Karpas-422 (cell line): ENCODE measurements at regions not wholly inside any gene's neighbourhood (a gene's known extent, or its start where the extent isn't known, plus 50 kb on each side); places are given as distances from the start of the nearest gene placed in this dataset.

Source experiments
- DNase-seq: peaks from one replicate; pipeline ENCODE4 v3.0.0-alpha.2; 2015
- H2AFZ ChIP-seq: fragments of 200-600 bp; sonication (generic); 2 replicates; pipeline ENCODE4 v1.6.1; 2014; ENCODE audit warnings: antibody characterized with exemption, low read length, mixed read lengths
- H3K27ac ChIP-seq: fragments of 200-600 bp; sonication (generic); 2 replicates; pipeline ENCODE4 v1.5.1; 2014; ENCODE audit warnings: mild to moderate bottlenecking, low read length, moderate library complexity
- H3K27me3 ChIP-seq: fragments of 200-600 bp; sonication (generic); 2 replicates; pipeline ENCODE4 v1.6.1; 2014; ENCODE audit warnings: low read length, mixed read lengths
- H3K36me3 ChIP-seq: fragments of 200-600 bp; sonication (generic); 2 replicates; pipeline ENCODE4 v1.6.1; 2014; ENCODE audit warnings: low read length, mixed read lengths; ENCODE audit not compliant: insufficient read depth
- H3K4me1 ChIP-seq: fragments of 200-600 bp; sonication (generic); 2 replicates; pipeline ENCODE4 v1.6.1; 2014; ENCODE audit warnings: mild to moderate bottlenecking, low read length, mixed read lengths
- H3K4me2 ChIP-seq: fragments of 200-600 bp; sonication (generic); 2 replicates; pipeline ENCODE4 v1.6.1; 2014; ENCODE audit warnings: low read length, low read depth, mild to moderate bottlenecking; ENCODE audit not compliant: poor library complexity, severe bottlenecking
- H3K4me3 ChIP-seq: fragments of 200-600 bp; sonication (generic); 2 replicates; pipeline ENCODE4 v1.5.1; 2014; ENCODE audit warnings: mild to moderate bottlenecking, antibody characterized with exemption, low read length, mixed read lengths
- H3K79me2 ChIP-seq: fragments of 200-600 bp; sonication (generic); 2 replicates; pipeline ENCODE4 v1.6.1; 2014; ENCODE audit warnings: mild to moderate bottlenecking, low read length, mixed read lengths
- H3K9ac ChIP-seq: fragments of 200-600 bp; sonication (generic); 2 replicates; pipeline ENCODE4 v1.6.0; 2014; ENCODE audit warnings: low read length
- H3K9me2 ChIP-seq: fragments of 200-600 bp; sonication (generic), shearing (Covaris generic); replicated peaks from 2 replicates; pipeline ENCODE4 v1.6.0; 2014; ENCODE audit warnings: mild to moderate bottlenecking, low read length, moderate library complexity; ENCODE audit not compliant: insufficient read depth
- H3K9me3 ChIP-seq: fragments of 300-700, 200-600 bp; sonication (generic); 2 replicates; pipeline ENCODE4 v1.6.1; 2014; ENCODE audit warnings: low read length, mixed read lengths
- H4K20me1 ChIP-seq: fragments of 200-600 bp; sonication (generic); 2 replicates; pipeline ENCODE4 v1.6.1; 2014; ENCODE audit warnings: mild to moderate bottlenecking, antibody characterized with exemption, low read length, low read depth; ENCODE audit not compliant: insufficient read depth

DNA sequence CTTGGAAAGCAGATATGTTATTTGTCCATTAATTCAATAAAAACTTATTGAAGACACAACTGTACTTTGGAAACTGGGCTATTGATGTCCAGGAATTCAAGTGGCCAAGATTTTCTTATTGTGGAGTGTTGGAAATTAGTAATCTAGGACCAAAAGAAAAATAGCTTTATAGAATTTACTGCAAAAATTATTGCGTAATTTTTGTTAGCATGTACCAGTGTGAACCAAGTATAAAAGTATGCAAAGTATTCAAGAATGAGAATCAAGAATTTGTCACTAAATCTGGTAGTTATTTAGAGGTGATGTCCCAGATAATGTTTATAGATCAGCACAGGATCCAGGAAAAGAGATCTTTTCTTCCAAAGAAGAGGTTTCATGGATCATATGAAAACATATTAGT is 468.9 kb upstream of the CTSO start:
- Histone ChIP-seq H3K9me3 (no peaks in the 10 kb centered on the region), H3K4me1 (no peaks in the 10 kb centered on the region), H4K20me1 (no peaks in the 10 kb centered on the region), H3K27me3 (no peaks in the 10 kb centered on the region), H3K9me2 (no peaks in the 10 kb centered on the region), H3K27ac (no peak overlapping the region), H3K36me3 (no peaks in the 10 kb centered on the region), H2AFZ (no peak overlapping the region), H3K9ac (no peak overlapping the region), H3K4me2 (no peak overlapping the region), H3K4me3 (no peak overlapping the region), H3K79me2 (no peaks in the 10 kb centered on the region)
- no peak for DNase-seq

DNA sequence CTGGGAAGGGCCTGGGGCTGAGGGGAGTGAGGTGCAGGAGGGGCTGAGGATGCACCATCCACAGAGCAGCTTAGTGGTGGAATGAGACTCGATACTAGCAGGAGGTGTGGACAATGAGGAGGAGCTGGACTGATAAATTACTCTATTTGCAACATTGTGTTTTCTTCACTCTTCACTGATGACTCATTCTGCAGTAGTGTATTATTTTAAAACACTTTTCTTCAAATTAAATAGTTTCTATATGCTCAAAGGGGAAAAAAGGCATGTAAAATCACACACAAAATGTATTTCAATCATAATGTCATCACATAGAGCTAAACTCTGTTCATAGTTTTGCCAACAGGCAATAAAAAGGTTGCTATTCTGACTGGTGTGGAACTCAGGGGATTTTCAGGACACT is 467.0 kb upstream of the CTSO start:
- no peak overlapping the region for H3K9ac ChIP-seq
- no peaks in the 10 kb centered on the region for H3K4me1 ChIP-seq
- no peaks in the 10 kb centered on the region for H3K79me2 ChIP-seq
- no peak overlapping the region for H2AFZ ChIP-seq
- H3K9me2 ChIP-seq, result no peaks in the 10 kb centered on the region
- H3K27ac ChIP-seq, result no peak overlapping the region
- no peak overlapping the region for H3K4me2 ChIP-seq
- no peaks in the 10 kb centered on the region for H3K36me3 ChIP-seq
- H3K27me3 ChIP-seq, result no peaks in the 10 kb centered on the region
- no peak for DNase-seq
- no peaks in the 10 kb centered on the region for H4K20me1 ChIP-seq
- no peaks in the 10 kb centered on the region for H3K9me3 ChIP-seq
- H3K4me3 ChIP-seq, result no peak overlapping the region

DNA sequence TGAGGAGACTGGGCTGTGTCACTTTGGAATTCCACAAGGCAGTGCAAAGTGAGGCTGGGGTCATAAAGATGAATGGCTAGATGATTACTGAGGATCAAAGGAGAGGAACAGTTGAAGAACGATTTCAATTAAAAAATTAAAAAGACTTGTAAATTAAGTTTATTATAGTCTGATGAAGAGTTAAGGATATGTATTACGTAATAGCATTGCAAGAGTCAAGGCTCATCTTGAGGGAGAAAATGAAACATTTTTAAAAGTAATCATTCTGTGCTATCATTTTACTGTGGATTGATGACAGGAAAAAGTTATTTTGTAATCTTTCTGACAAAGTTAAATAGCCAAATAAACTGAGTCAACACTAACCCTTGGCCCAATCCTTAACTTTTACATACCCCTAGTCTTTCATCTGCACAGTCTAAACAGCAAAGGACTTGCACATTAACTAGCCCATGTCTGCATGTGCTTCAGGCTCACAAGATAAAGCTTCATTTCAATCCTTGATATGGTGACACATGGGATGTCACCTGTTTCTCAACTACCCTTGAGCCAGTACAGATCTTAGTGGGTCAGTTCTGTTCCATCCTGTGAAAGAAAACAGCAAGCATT is 465.5 kb upstream of the CTSO start:
- Histone ChIP-seq H3K27me3 (no peaks in the 10 kb centered on the region), H3K4me1 (no peaks in the 10 kb centered on the region), H3K79me2 (no peaks in the 10 kb centered on the region), H3K27ac (no peak overlapping the region), H3K4me2 (no peak overlapping the region), H4K20me1 (no peaks in the 10 kb centered on the region), H3K36me3 (no peaks in the 10 kb centered on the region), H2AFZ (no peak overlapping the region), H3K9ac (no peak overlapping the region), H3K9me3 (no peaks in the 10 kb centered on the region), H3K4me3 (no peak overlapping the region), H3K9me2 (no peaks in the 10 kb centered on the region)
- no peak for DNase-seq

DNA sequence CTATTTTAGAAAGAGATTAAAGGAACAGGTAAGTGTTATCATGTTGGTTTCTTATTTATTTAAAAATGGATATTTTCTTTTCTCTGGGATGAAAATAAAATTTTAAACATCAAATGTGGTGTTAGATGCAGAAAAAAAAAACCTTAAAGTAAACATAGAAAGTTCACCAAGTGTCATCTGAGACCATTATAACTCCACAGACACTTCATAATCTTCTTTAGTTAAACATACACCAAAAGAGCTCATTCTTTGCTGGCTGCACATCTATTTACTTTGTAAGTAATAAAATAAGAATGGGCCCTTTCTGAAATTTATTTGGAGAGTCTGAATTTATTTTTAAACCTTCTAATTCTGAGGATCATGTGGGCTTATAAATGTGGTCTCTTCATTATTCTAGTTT is 460.7 kb upstream of the CTSO start:
- DNase-seq, result no peak
- Histone ChIP-seq H3K4me1 (no peaks in the 10 kb centered on the region), H3K9ac (no peak overlapping the region), H3K36me3 (no peaks in the 10 kb centered on the region), H2AFZ (no peak overlapping the region), H3K27ac (no peak overlapping the region), H3K9me2 (no peaks in the 10 kb centered on the region), H3K9me3 (no peaks in the 10 kb centered on the region), H4K20me1 (no peaks in the 10 kb centered on the region), H3K4me3 (no peak overlapping the region), H3K4me2 (no peak overlapping the region), H3K79me2 (no peaks in the 10 kb centered on the region), H3K27me3 (no peaks in the 10 kb centered on the region)

DNA sequence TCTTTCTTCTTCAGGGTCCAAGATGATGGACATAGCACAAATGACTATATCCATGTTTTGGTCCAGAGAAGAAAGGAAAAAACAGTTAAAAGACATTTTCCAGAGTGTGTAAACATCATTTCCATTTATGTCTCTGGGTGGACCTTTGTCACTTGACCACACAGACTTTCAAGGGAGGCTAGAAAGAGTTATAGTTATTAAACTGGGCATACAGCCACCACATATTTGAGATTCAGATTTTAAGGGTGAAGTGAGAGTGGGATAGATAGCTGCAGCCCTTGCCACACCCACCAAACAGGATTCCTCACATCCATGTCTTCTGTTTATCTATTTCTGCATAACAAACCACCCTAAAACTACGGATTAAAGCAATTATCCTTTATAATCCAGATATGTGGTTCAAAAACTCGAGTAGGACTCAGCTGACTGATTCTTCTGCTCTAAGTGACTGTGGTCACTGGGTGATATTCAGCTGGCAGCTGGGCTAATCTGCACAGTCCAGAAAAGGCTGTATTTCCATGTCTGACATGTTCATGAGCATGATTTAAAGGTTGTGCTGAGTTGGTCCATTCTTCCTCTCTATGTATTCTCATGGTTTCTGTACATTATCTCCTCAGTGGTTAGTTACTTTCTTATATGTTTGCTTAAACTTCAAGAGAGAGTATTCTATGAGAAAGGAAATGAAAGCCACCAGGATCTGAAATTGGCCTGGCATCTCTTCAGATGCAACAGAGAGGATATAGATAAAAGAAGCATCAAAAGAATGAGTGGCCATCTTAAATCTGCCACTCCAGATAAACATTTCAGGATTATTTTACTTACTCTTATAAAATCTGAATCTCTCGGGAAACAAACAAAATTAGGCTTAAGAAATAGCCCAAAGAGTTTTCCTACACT is 459.8 kb upstream of the CTSO start:
- H3K27ac ChIP-seq, result no peak overlapping the region
- no peaks in the 10 kb centered on the region for H3K4me1 ChIP-seq
- no peaks in the 10 kb centered on the region for H3K9me2 ChIP-seq
- H3K4me3 ChIP-seq, result no peak overlapping the region
- H3K79me2 ChIP-seq, result no peaks in the 10 kb centered on the region
- no peaks in the 10 kb centered on the region for H3K36me3 ChIP-seq
- no peaks in the 10 kb centered on the region for H3K9me3 ChIP-seq
- no peak overlapping the region for H3K4me2 ChIP-seq
- H3K9ac ChIP-seq, result no peak overlapping the region
- no peak for DNase-seq
- H3K27me3 ChIP-seq, result no peaks in the 10 kb centered on the region
- no peak overlapping the region for H2AFZ ChIP-seq
- no peaks in the 10 kb centered on the region for H4K20me1 ChIP-seq

DNA sequence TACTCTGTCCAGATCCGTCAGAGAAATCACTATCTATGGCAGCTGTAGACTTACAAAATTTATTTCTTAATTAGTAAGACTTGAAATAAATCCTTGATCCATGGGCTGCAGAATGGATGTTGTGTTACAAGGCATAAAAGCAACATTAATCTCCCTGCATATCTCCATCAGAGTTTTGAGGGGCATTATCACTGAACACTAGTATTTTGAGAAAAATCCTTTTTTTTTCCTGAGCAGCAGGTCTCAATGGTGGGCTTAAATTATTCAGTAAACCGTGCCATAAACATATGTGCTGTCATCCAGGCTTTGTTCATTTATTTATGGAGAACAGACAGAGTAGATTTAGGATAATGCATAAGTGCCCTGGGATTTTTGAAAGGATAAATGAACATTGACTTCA is 457.9 kb upstream of the CTSO start:
- Histone ChIP-seq H3K9me2 (no peaks in the 10 kb centered on the region), H3K79me2 (no peaks in the 10 kb centered on the region), H2AFZ (no peak overlapping the region), H3K4me2 (no peak overlapping the region), H3K9me3 (no peaks in the 10 kb centered on the region), H3K36me3 (no peaks in the 10 kb centered on the region), H3K4me3 (no peak overlapping the region), H3K9ac (no peak overlapping the region), H3K27me3 (no peaks in the 10 kb centered on the region), H4K20me1 (no peaks in the 10 kb centered on the region), H3K4me1 (no peaks in the 10 kb centered on the region), H3K27ac (no peak overlapping the region)
- no peak for DNase-seq

DNA sequence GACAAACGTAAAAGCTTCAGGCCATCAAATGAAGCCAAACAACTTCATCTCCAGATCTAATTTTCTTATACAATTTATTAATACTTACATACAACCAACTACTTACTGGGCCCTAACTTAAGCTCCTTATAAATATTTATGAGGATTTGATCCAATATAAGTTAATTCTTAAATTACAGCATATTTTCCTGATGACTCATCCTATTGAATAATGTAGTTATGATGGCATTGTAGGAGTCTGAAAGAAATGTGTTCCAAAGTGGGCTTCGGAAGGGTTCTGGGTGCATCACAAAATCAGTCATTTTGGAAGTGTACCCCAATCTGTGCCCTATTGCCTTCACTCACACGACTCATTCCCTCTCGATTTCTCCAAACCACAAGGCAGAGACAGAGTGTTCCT is 455.1 kb upstream of the CTSO start:
- H3K4me3 ChIP-seq, result no peak overlapping the region
- no peak overlapping the region for H3K27ac ChIP-seq
- no peaks in the 10 kb centered on the region for H3K9me2 ChIP-seq
- no peaks in the 10 kb centered on the region for H3K79me2 ChIP-seq
- no peak overlapping the region for H2AFZ ChIP-seq
- no peaks in the 10 kb centered on the region for H3K4me1 ChIP-seq
- no peak overlapping the region for H3K4me2 ChIP-seq
- no peak for DNase-seq
- no peaks in the 10 kb centered on the region for H3K36me3 ChIP-seq
- no peaks in the 10 kb centered on the region for H4K20me1 ChIP-seq
- no peaks in the 10 kb centered on the region for H3K9me3 ChIP-seq
- no peak overlapping the region for H3K9ac ChIP-seq
- H3K27me3 ChIP-seq, result no peaks in the 10 kb centered on the region

DNA sequence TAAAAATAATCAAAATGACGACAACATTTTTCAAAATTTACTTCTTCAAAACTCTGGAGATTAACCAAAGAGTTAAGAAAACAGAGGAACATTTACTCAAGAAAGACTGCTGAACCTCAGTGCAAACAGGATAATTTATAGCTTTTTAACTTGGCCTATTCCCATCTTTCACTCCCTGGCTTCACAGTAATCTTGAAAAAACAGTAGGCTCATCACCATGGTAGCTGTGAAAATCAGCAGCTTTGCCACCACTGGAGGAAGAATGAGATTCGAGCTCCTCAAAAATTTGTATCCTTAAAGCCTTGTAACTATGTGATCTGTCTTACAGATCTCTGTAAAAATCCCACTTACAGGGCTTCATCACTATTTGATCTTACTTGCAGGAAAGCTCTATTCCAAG is 447.7 kb upstream of the CTSO start:
- no peaks in the 10 kb centered on the region for H4K20me1 ChIP-seq
- no peak overlapping the region for H3K4me2 ChIP-seq
- H3K9me3 ChIP-seq, result no peaks in the 10 kb centered on the region
- H3K9me2 ChIP-seq, result no peaks in the 10 kb centered on the region
- H3K9ac ChIP-seq, result no peak overlapping the region
- H3K27me3 ChIP-seq, result no peaks in the 10 kb centered on the region
- no peaks in the 10 kb centered on the region for H3K36me3 ChIP-seq
- H3K4me3 ChIP-seq, result no peak overlapping the region
- no peak overlapping the region for H3K27ac ChIP-seq
- H3K79me2 ChIP-seq, result no peaks in the 10 kb centered on the region
- no peaks in the 10 kb centered on the region for H3K4me1 ChIP-seq
- DNase-seq, result no peak
- no peak overlapping the region for H2AFZ ChIP-seq
